GM19468 (cell line): ENCODE measurements at regions not wholly inside any gene's neighbourhood (a gene's known extent, or its start where the extent isn't known, plus 50 kb on each side); places are given as distances from the start of the nearest gene placed in this dataset.

Source experiments
- ATAC-seq: cut with Tn5 transposase; IDR thresholded peaks from one replicate; pipeline ENCODE4 v1.9.1; 2021; ENCODE audit warnings: mild to moderate bottlenecking, moderate library complexity, moderate number of reproducible peaks; ENCODE audit not compliant: unreplicated experiment; ENCODE audit errors: extremely low read depth

- ATAC-seq: no peak
Measured at GRCh38 chr2:234771980-234772732, 179.7 kb upstream of the SH3BP4 start.

GRCh38 chr2:234771176-234771575, 180.6 kb upstream of the SH3BP4 start:
- ATAC-seq: no peak

GRCh38 chr2:234770715-234771141, 181.1 kb upstream of the SH3BP4 start:
- ATAC-seq: no peak

- no peak for ATAC-seq
Measured at GRCh38 chr2:234770031-234770506, 181.7 kb upstream of the SH3BP4 start.

- ATAC-seq: no peak
Measured at GRCh38 chr2:234768608-234769196, 183.1 kb upstream of the SH3BP4 start.

- ATAC-seq: no peak
Measured at GRCh38 chr2:234765279-234765678, 186.5 kb upstream of the SH3BP4 start.

GRCh38 chr2:234764372-234764771, 187.4 kb upstream of the SH3BP4 start:
- ATAC-seq: no peak

GRCh38 chr2:234763002-234763873, 188.6 kb upstream of the SH3BP4 start:
- ATAC-seq: no peak

GRCh38 chr2:234761910-234762309, 189.9 kb upstream of the SH3BP4 start:
- no peak for ATAC-seq

- no peak for ATAC-seq
Measured at GRCh38 chr2:234754126-234754525, 197.7 kb upstream of the SH3BP4 start.

GRCh38 chr2:234753701-234754100, 198.1 kb upstream of the SH3BP4 start:
- ATAC-seq: no peak

GRCh38 chr2:234752966-234753365, 198.9 kb upstream of the SH3BP4 start:
- ATAC-seq: no peak

GRCh38 chr2:234751275-234751973, 200.4 kb upstream of the SH3BP4 start:
- no peak for ATAC-seq

GRCh38 chr2:234747833-234748559, 203.8 kb upstream of the SH3BP4 start:
- ATAC-seq: no peak

- ATAC-seq: no peak
Measured at GRCh38 chr2:234747032-234747431, 204.8 kb upstream of the SH3BP4 start.

GRCh38 chr2:234745347-234745746, 206.5 kb upstream of the SH3BP4 start:
- no peak for ATAC-seq

- no peak for ATAC-seq
Measured at GRCh38 chr2:234741976-234742375, 209.8 kb upstream of the SH3BP4 start.

GRCh38 chr2:234739061-234739460, 212.8 kb upstream of the SH3BP4 start:
- ATAC-seq: no peak

GRCh38 chr2:234735829-234736228, 216.0 kb upstream of the SH3BP4 start:
- no peak for ATAC-seq
